Esophagus squamous epithelium (tissue), 5 donors: ENCODE measurements at regions not wholly inside any gene's neighbourhood (a gene's known extent, or its start where the extent isn't known, plus 50 kb on each side); places are given as distances from the start of the nearest gene placed in this dataset.

Source experiments
- DNase-seq: peaks from one replicate; lab custom pipeline; 2025; lab: John Stamatoyannopoulos, UW
- H3K27ac ChIP-seq, 4 donors: fragments of 200-600 bp; sonication (generic); one replicate each; pipeline ENCODE4 v1.5.1; 2016 to 2019; ENCODE audit warnings: mild to moderate bottlenecking in 1 of 4
- H3K27me3 ChIP-seq, 4 donors: fragments of 200-600 bp; sonication (generic); 1 replicate in 3 of 4; 2 replicates in 1 of 4; pipeline versions ENCODE4 v1.5.1 to v1.6.0; 2017 to 2021; ENCODE audit warnings: antibody characterized with exemption in 1 of 4
- H3K36me3 ChIP-seq, 3 donors: fragments of 200-600 bp; sonication (generic); one replicate each; pipeline ENCODE4 v1.5.1; 2016 to 2019
- H3K4me1 ChIP-seq, 3 donors: fragments of 200-600 bp; sonication (generic); one replicate each; pipeline ENCODE4 v1.5.1; 2017 to 2019
- H3K4me3 ChIP-seq, 4 donors: fragments of 200-600 bp; sonication (generic); 1 replicate in 3 of 4; 2 replicates in 1 of 4; pipeline ENCODE4 v1.5.1; 2016 to 2019; ENCODE audit warnings: mild to moderate bottlenecking in 2 of 4, moderate library complexity in 1 of 4
- H3K9me3 ChIP-seq, 3 donors: fragments of 200-600 bp; sonication (generic); one replicate each; pipeline ENCODE4 v1.5.1; 2016 to 2019
- CTCF ChIP-seq, 6 experiments: fragments of 450-650 bp in 4 of 6; fragments of 200-600 bp in 2 of 6; sonication (generic) in 2 of 6; IDR thresholded peaks; one replicate each; pipeline ENCODE4 v1.5.1; 2016 to 2019; ENCODE audit warnings: antibody characterized with exemption in 6 of 6, mild to moderate bottlenecking in 4 of 6, moderate library complexity in 4 of 6
- POLR2A ChIP-seq, 4 donors: fragments of 450-650 bp; IDR thresholded peaks; one replicate each; pipeline ENCODE4 v1.6.1; 2017; ENCODE audit warnings: antibody characterized with exemption in 4 of 4, mild to moderate bottlenecking in 4 of 4, moderate library complexity in 3 of 4
- WGBS, 2 donors: methylation state at CpG; one replicate each; pipeline ENCODE4 v1.1.5; 2018; 5-methylcytosine and 5-hydroxymethylcytosine counted together
- intact Hi-C: fragments of 100-400 bp; cut with DNase I; formaldehyde crosslinking; loops from one replicate; pipeline ENCODE4 v1.15.0; 2022
- donor health status: DM: yes; HTN: yes; CAD: no.

GRCh38 chr4:24722026-24722568 lies 73.3 kb upstream of the SOD3 start:
- no peaks in the 10 kb centered on the region for H3K27me3 ChIP-seq
- intact Hi-C loops, result no loop called here
- no peaks in the 10 kb centered on the region for H3K36me3 ChIP-seq
- H3K9me3 ChIP-seq, result no peaks in the 10 kb centered on the region
- no peak overlapping the region for H3K4me3 ChIP-seq
- TF ChIP-seq CTCF (IDR thresholded peaks at IDR 0.05) (no peak), POLR2A (IDR thresholded peaks at IDR 0.05) (no peak)
- no peak overlapping the region for H3K27ac ChIP-seq
- DNase-seq, result no peak
- H3K4me1 ChIP-seq, result no peaks in the 10 kb centered on the region
- 89 to 93% methylated on average over 3 to 4 of the region's 4 CpGs for WGBS, 2 donors

GRCh38 chr4:24727390-24728224 lies 67.8 kb upstream of the SOD3 start:
- intact Hi-C loops, result no loop called here
- Histone ChIP-seq H3K27ac (no peak overlapping the region), H3K9me3 (no peaks in the 10 kb centered on the region), H3K27me3 (no peaks in the 10 kb centered on the region), H3K36me3 (no peaks in the 10 kb centered on the region), H3K4me1 (peaks cover 0 to 10% (median 2%) of the 10 kb centered on the region in 3 donors), H3K4me3 (no peak overlapping the region)
- no peak for TF ChIP-seq POLR2A (IDR thresholded peaks at IDR 0.05)
- TF ChIP-seq CTCF (IDR thresholded peaks at IDR 0.05), result no peak
- DNase-seq, result no peak
- WGBS, 2 donors, result 52 to 61% methylated on average over 13 of the region's 13 CpGs

GRCh38 chr4:24729119-24729730 lies 66.1 kb upstream of the SOD3 start:
- no peak for TF ChIP-seq POLR2A (IDR thresholded peaks at IDR 0.05)
- no peak for TF ChIP-seq CTCF (IDR thresholded peaks at IDR 0.05)
- 66 to 69% methylated on average over 6 of the region's 6 CpGs for WGBS, 2 donors
- Histone ChIP-seq H3K27me3 (no peaks in the 10 kb centered on the region), H3K27ac (peak overlapping the region in 1 of 4 donors; percentile 66), H3K36me3 (no peaks in the 10 kb centered on the region), H3K4me3 (no peak overlapping the region), H3K4me1 (peaks cover 0 to 16% (median 2%) of the 10 kb centered on the region in 3 donors), H3K9me3 (no peaks in the 10 kb centered on the region)
- no peak for DNase-seq
- intact Hi-C loops, result no loop called here

- Histone ChIP-seq H3K4me3 (no peak overlapping the region), H3K36me3 (no peaks in the 10 kb centered on the region), H3K9me3 (no peaks in the 10 kb centered on the region), H3K4me1 (peaks cover 0 to 21% (median 2%) of the 10 kb centered on the region in 3 donors), H3K27ac (peak overlapping the region in 2 of 4 donors; percentile 66 to 68), H3K27me3 (no peaks in the 10 kb centered on the region)
- intact Hi-C loops, result no loop called here
- 64 to 75% methylated on average over 7 to 14 of the region's 16 CpGs for WGBS, 2 donors
- TF ChIP-seq POLR2A (IDR thresholded peaks at IDR 0.05), result no peak
- TF ChIP-seq CTCF (IDR thresholded peaks at IDR 0.05), result no peak
- no peak for DNase-seq
Measured at GRCh38 chr4:24730256-24731001, 64.9 kb upstream of the SOD3 start.
